ENCODE measurements at regions not wholly inside any gene's neighbourhood (a gene's known extent, or its start where the extent isn't known, plus 50 kb on each side); places are given as distances from the start of the nearest gene placed in this dataset.

GRCh38 chr4:30511751-30512150 lies 208.4 kb upstream of the PCDH7 start:
- no peak for TF ChIP-seq CTCF (IDR thresholded peaks at IDR 0.05 in 4 of 5, conservative IDR thresholded peaks at IDR 0.05 in 1 of 5)
- TF ChIP-seq POLR2A (IDR thresholded peaks at IDR 0.05) = no peak
